Trophoblast cell (in vitro differentiated cells and primary cell): ENCODE measurements at regions not wholly inside any gene's neighbourhood (a gene's known extent, or its start where the extent isn't known, plus 50 kb on each side); places are given as distances from the start of the nearest gene placed in this dataset.

Experiments used
- DNase-seq, 2 donors: peaks; one replicate each; pipeline ENCODE4 v3.0.0-alpha.2; 2016
- H2AFZ ChIP-seq: 2 replicates; pipeline ENCODE4 v1.6.1; 2013; ENCODE audit warnings: low read length, moderate library complexity, mild to moderate bottlenecking; ENCODE audit not compliant: insufficient read depth, poor library complexity
- H2AK5ac ChIP-seq: 2 replicates; pipeline ENCODE4 v1.6.1; 2013; ENCODE audit warnings: mild to moderate bottlenecking, low read length
- H2BK120ac ChIP-seq: 2 replicates; pipeline ENCODE4 v1.6.1; 2013; ENCODE audit warnings: low read length, mild to moderate bottlenecking, moderate library complexity; ENCODE audit not compliant: insufficient read depth, poor library complexity
- H2BK12ac ChIP-seq: 2 replicates; pipeline ENCODE4 v1.6.1; 2013; ENCODE audit warnings: mild to moderate bottlenecking, low read length, moderate library complexity
- H2BK5ac ChIP-seq: 2 replicates; pipeline ENCODE4 v1.6.1; 2013; ENCODE audit warnings: low read length, low read depth, moderate library complexity, mild to moderate bottlenecking; ENCODE audit not compliant: poor library complexity
- H3K14ac ChIP-seq: 2 replicates; pipeline ENCODE4 v1.6.1; 2013; ENCODE audit warnings: mild to moderate bottlenecking, low read length
- H3K18ac ChIP-seq: 2 replicates; pipeline ENCODE4 v1.6.1; 2013; ENCODE audit warnings: mild to moderate bottlenecking, low read length
- H3K23ac ChIP-seq: 2 replicates; pipeline ENCODE4 v1.6.1; 2013; ENCODE audit warnings: low read length
- H3K27ac ChIP-seq: 2 replicates; pipeline ENCODE4 v1.5.1; 2013; ENCODE audit warnings: low read depth, mild to moderate bottlenecking, inconsistent platforms, low read length, moderate library complexity
- H3K27me3 ChIP-seq: 2 replicates; pipeline ENCODE4 v1.6.1; 2013; ENCODE audit warnings: inconsistent platforms, mild to moderate bottlenecking, low read length, moderate library complexity; ENCODE audit not compliant: insufficient read depth
- H3K36me3 ChIP-seq, 2 experiments: 1 replicate in 1 of 2; 2 replicates in 1 of 2; pipeline ENCODE4 v1.6.1; 2013; ENCODE audit warnings: low read length in 2 of 2, mild to moderate bottlenecking in 2 of 2, moderate library complexity in 1 of 2; ENCODE audit not compliant: insufficient read depth in 2 of 2, control insufficient read depth in 1 of 2
- H3K4ac ChIP-seq: 2 replicates; pipeline ENCODE4 v1.6.1; 2013; ENCODE audit warnings: low read depth, mild to moderate bottlenecking, low read length, moderate library complexity
- H3K4me1 ChIP-seq, 2 experiments: 1 replicate in 1 of 2; 2 replicates in 1 of 2; pipeline ENCODE4 v1.6.1; 2013; ENCODE audit warnings: low read length in 2 of 2, mild to moderate bottlenecking in 2 of 2, moderate library complexity in 1 of 2; ENCODE audit not compliant: insufficient read depth in 2 of 2, control insufficient read depth in 1 of 2
- H3K4me2 ChIP-seq: 2 replicates; pipeline ENCODE4 v1.6.1; 2013; ENCODE audit warnings: inconsistent platforms, mild to moderate bottlenecking, low read length, moderate library complexity
- H3K4me3 ChIP-seq: 2 replicates; pipeline ENCODE4 v1.5.1; 2013; ENCODE audit warnings: mild to moderate bottlenecking, low read depth, low read length, inconsistent platforms
- H3K79me1 ChIP-seq: one replicate; pipeline ENCODE4 v1.6.1; 2013; ENCODE audit warnings: low read length
- H3K79me2 ChIP-seq: 2 replicates; pipeline ENCODE4 v1.6.1; 2013; ENCODE audit warnings: low read length, mild to moderate bottlenecking; ENCODE audit not compliant: control insufficient read depth, insufficient read depth, poor library complexity
- H3K9ac ChIP-seq: 2 replicates; pipeline ENCODE4 v1.6.1; 2013; ENCODE audit warnings: mild to moderate bottlenecking, low read length
- H3K9me3 ChIP-seq: 2 replicates; pipeline ENCODE4 v1.6.1; 2013; ENCODE audit warnings: low read depth, mild to moderate bottlenecking, control low read depth, inconsistent platforms, low read length; ENCODE audit not compliant: insufficient read depth
- H4K12ac ChIP-seq: 2 replicates; pipeline ENCODE4 v1.6.1; 2013; ENCODE audit warnings: low read depth, mild to moderate bottlenecking, low read length, moderate library complexity
- H4K8ac ChIP-seq: 2 replicates; pipeline ENCODE4 v1.6.1; 2013; ENCODE audit warnings: low read depth, mild to moderate bottlenecking, low read length, moderate library complexity
- H4K91ac ChIP-seq: one replicate; pipeline ENCODE4 v1.6.1; 2013; ENCODE audit warnings: low read depth, mild to moderate bottlenecking, low read length, moderate library complexity
- WGBS: extraction: QIAGEN DNeasy Blood & Tissue Kit; methylation state at CpG from one replicate; pipeline ENCODE4 v1.1.7; 2013; ENCODE audit warnings: missing lambda C conversion rate; ENCODE audit not compliant: insufficient read length, insufficient coverage; ENCODE audit errors: extremely low coverage; 5-methylcytosine and 5-hydroxymethylcytosine counted together

DNA sequence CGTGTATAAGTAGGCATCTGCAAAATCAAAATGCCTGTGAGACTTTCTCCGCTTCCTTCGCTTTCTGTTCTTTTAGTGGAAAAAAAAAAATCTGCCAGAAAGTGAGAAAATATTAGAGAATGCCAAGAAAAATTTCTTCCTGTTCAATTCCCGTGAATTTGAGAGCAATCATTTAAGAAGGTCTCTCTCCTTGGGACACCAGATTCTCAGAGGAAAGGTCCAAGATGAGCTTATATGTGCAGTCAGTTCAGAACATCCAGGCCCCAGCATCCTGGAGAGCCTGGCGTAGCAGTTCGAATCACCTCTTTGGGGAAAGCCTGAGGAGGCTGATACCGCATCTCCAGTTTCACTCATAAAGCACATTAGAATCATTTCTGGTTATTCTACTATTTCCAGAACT is 912.8 kb downstream of the GALC start:
- no peaks in the 10 kb centered on the region for H3K79me2 ChIP-seq
- H3K4me2 ChIP-seq: no peak overlapping the region
- H3K27ac ChIP-seq: no peak overlapping the region
- WGBS: no CpG with 5 or more reads among the region's 7 CpGs
- H2BK5ac ChIP-seq: no peak overlapping the region
- no peak overlapping the region for H3K4me3 ChIP-seq
- H3K4me1 ChIP-seq: no peaks in the 10 kb centered on the region
- no peak overlapping the region for H3K18ac ChIP-seq
- no peak overlapping the region for H2BK120ac ChIP-seq
- H3K4ac ChIP-seq: no peak overlapping the region
- no peaks in the 10 kb centered on the region for H3K27me3 ChIP-seq
- H3K9ac ChIP-seq: no peak overlapping the region
- no peak for DNase-seq
- no peak overlapping the region for H4K12ac ChIP-seq
- H4K8ac ChIP-seq: no peak overlapping the region
- H2BK12ac ChIP-seq: no peak overlapping the region
- H2AK5ac ChIP-seq: no peak overlapping the region
- no peaks in the 10 kb centered on the region for H3K36me3 ChIP-seq
- H4K91ac ChIP-seq: no peak overlapping the region
- no peak overlapping the region for H3K23ac ChIP-seq
- H3K79me1 ChIP-seq: no peaks in the 10 kb centered on the region
- no peak overlapping the region for H3K14ac ChIP-seq
- H2AFZ ChIP-seq: no peak overlapping the region
- H3K9me3 ChIP-seq: no peaks in the 10 kb centered on the region

DNA sequence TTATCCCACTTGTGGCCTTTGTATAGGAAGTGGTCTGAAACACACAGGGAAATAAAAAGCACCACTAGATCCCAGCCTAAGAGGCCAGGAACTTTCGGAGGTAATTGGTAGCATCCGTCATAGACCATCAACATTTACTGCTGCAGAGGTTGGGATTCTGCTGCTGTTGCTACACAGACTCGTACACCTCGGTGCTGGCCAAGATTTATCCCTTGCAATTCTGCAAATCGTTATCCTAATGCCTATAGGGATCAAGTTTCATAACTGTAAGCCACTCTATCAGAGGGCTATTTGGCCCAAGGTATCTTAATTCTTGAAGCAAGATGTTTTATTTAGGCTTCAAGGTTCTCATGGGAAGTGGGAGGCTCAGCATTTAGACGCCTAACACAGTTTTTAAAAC is 913.6 kb downstream of the GALC start:
- Histone ChIP-seq H3K4me2 (no peak overlapping the region), H3K36me3 (no peaks in the 10 kb centered on the region), H2BK120ac (no peak overlapping the region), H3K79me1 (no peaks in the 10 kb centered on the region), H3K79me2 (no peaks in the 10 kb centered on the region), H3K14ac (no peak overlapping the region), H3K4me1 (no peaks in the 10 kb centered on the region), H4K91ac (no peak overlapping the region), H3K9me3 (no peaks in the 10 kb centered on the region), H3K9ac (no peak overlapping the region), H4K12ac (no peak overlapping the region), H3K23ac (no peak overlapping the region), H2BK12ac (no peak overlapping the region), H3K18ac (no peak overlapping the region), H2AK5ac (no peak overlapping the region), H2AFZ (no peak overlapping the region), H3K27me3 (no peaks in the 10 kb centered on the region), H2BK5ac (no peak overlapping the region), H3K4ac (no peak overlapping the region), H3K27ac (no peak overlapping the region), H4K8ac (no peak overlapping the region), H3K4me3 (no peak overlapping the region)
- DNase-seq: no peak
- WGBS: no CpG with 5 or more reads among the region's 6 CpGs

GRCh38 chr14:87076922-87077321 is 916.1 kb downstream of the GALC start:
- Histone ChIP-seq H3K18ac (no peak overlapping the region), H2BK120ac (no peak overlapping the region), H3K9me3 (no peaks in the 10 kb centered on the region), H3K27me3 (no peaks in the 10 kb centered on the region), H3K4ac (no peak overlapping the region), H3K79me1 (no peaks in the 10 kb centered on the region), H3K27ac (no peak overlapping the region), H4K8ac (no peak overlapping the region), H3K36me3 (no peaks in the 10 kb centered on the region), H4K91ac (no peak overlapping the region), H3K9ac (no peak overlapping the region), H3K14ac (no peak overlapping the region), H2BK5ac (no peak overlapping the region), H4K12ac (no peak overlapping the region), H2AFZ (no peak overlapping the region), H3K23ac (no peak overlapping the region), H3K79me2 (no peaks in the 10 kb centered on the region), H3K4me2 (no peak overlapping the region), H2BK12ac (no peak overlapping the region), H3K4me1 (no peaks in the 10 kb centered on the region), H3K4me3 (no peak overlapping the region), H2AK5ac (no peak overlapping the region)
- no peak for DNase-seq

DNA sequence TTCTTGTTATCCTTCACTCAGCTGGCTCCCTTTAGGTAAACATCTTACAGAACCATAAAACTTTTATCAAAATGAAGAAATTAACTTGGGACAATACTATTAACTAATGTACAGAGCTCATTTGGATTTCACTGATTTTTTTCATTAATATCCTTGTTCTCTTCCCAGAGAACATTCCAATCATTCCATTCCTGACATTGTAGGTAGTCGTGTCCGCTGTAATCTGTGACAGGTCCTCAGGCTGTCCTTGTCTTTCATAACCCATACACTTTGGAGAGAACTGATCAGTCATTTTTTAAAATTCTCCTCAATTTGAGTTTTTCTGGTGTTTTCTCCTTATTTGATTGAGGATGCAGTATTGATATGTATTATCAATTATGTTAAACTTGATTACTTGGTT is 916.8 kb downstream of the GALC start:
- Histone ChIP-seq H4K91ac (no peak overlapping the region), H4K12ac (no peak overlapping the region), H3K4me3 (no peak overlapping the region), H3K27ac (no peak overlapping the region), H3K23ac (no peak overlapping the region), H2BK5ac (no peak overlapping the region), H3K9ac (no peak overlapping the region), H2AFZ (no peak overlapping the region), H3K4ac (no peak overlapping the region), H3K79me2 (no peaks in the 10 kb centered on the region), H3K79me1 (no peaks in the 10 kb centered on the region), H2BK120ac (no peak overlapping the region), H3K4me2 (no peak overlapping the region), H3K14ac (no peak overlapping the region), H3K4me1 (no peaks in the 10 kb centered on the region), H2BK12ac (no peak overlapping the region), H4K8ac (no peak overlapping the region), H3K36me3 (no peaks in the 10 kb centered on the region), H3K9me3 (no peaks in the 10 kb centered on the region), H3K18ac (no peak overlapping the region), H2AK5ac (no peak overlapping the region), H3K27me3 (no peaks in the 10 kb centered on the region)
- WGBS: no CpG with 5 or more reads among the region's 2 CpGs
- DNase-seq: peak in 1 of 2 donors; percentile 37
